Epidermal melanocyte (primary cell): ENCODE measurements at regions not wholly inside any gene's neighbourhood (a gene's known extent, or its start where the extent isn't known, plus 50 kb on each side); places are given as distances from the start of the nearest gene placed in this dataset.
"Not testable (repeated sequence)": the region's sequence is repeated elsewhere in the genome, so short reads cannot be mapped to it uniquely, and the experiment has no call there.

Source experiments
- DNase-seq: peaks from one replicate; pipeline ENCODE4 v3.0.0; 2011; ENCODE audit warnings: low spot score; ENCODE audit not compliant: insufficient read length

DNA sequence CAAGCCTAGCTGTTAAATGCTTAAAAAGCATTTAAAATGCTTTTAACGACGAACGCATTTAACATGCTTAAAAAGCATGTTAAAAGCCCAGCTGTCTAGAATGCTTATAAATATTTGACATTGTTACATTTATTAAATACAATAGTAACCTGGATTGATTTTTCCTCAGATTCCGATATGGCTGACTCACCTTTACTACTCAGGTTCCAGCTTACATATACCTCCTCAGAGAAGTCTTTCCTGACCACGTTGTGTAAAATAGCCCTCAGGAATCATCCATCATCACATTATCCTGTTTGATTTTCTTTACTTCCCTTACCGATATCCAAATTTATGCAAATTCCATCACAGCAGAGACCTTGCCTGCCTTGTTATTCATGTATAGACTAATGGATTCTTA is 51.4 kb downstream of the SLC41A2 start:
- DNase-seq: no peak

DNA sequence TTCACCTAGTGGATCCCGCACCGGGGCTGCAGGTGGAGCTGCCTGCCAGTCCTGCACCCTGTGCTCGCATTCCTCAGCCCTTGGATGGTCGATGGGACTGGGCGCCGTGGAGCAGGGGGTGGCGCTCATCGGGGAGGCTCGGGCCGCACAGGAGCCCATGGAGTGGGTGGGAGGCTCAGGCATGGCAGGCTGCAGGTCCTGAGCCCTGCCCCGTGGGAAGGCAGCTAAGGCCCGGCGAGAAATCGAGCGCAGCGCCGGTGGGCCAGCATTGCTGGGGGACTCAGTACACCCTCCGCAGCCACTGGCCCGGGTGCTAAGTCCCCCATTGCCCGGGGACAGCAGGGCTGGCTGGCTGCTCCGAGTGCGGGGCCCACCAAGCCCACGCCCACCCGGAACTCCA is 52.6 kb downstream of the SLC41A2 start:
- DNase-seq: not testable (repeated sequence)

- DNase-seq: no peak
These were observed 54.3 kb downstream of the SLC41A2 start for GRCh38 chr12:104903648-104904423.

GRCh38 chr12:104902125-104902524 is 56.0 kb downstream of the SLC41A2 start:
- no peak for DNase-seq

- DNase-seq: no peak
These were observed 61.4 kb downstream of the SLC41A2 start for GRCh38 chr12:104896710-104897109.

- DNase-seq: no peak
These were observed 61.9 kb downstream of the SLC41A2 start for GRCh38 chr12:104896146-104896545.

DNA sequence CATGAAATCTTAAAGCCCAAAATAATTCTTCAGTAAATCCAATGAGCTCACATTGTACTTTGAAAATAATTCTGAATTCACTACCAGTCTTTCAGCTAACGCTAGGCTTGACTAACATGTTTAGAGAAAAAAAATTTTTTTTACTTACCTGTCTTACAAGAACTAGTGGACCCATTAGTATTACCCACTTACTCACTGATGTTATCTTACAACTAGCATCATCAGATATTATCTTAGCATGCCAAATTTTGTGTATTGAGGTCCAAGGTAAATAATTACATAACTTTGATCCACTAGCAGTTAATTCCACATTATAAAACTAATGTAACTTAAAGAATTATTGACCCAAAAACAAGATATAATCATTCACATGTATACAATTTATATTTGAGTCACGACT is 62.7 kb downstream of the SLC41A2 start:
- DNase-seq: no peak

DNA sequence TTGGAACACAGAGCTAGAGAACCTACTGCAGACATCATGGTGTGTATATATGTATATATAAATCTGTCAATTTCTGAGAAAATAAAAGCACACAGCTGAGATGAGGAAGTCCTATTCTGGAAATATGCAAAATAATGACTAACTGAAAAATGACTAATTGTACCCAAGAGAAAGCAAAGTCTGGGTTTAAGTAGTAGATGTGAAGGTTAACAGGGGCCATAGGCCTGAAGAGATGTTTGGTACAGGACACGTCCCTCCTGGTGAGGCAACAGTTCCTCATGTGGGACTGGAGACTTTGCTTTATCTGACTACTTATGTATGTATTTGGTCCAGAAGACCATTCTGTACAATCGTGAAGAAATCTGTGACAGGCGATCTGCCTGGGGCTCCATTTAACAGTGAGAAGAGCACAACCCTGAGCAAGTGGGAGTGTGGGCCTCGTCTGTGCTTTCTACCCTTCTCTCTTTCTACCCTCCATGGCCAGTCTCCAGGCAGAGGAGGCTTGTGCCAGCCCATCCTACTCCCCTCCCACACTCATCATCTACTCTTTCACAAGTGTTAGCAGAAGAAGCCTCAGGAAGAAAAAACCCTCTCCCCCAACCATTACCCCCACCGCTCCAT is 67.5 kb downstream of the SLC41A2 start:
- no peak for DNase-seq

DNA sequence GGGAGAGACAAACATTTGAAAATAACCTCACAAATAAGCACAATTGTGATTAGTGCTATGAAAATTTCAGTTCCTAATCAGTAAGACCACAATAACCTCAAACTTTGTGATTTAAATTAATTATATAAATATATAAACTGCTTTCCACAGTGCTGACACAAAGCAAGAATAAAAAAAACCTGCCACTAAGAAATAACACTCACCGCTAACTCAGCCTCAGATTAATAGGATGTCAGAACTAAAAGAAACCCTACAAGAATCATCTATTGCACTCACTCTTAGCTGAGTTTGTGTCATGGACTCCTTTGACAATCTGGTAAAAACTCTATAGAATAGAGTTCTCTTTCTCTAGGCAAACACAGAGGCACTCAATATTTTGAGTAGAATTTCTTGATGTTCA is 68.4 kb downstream of the SLC41A2 start:
- DNase-seq: no peak

DNA sequence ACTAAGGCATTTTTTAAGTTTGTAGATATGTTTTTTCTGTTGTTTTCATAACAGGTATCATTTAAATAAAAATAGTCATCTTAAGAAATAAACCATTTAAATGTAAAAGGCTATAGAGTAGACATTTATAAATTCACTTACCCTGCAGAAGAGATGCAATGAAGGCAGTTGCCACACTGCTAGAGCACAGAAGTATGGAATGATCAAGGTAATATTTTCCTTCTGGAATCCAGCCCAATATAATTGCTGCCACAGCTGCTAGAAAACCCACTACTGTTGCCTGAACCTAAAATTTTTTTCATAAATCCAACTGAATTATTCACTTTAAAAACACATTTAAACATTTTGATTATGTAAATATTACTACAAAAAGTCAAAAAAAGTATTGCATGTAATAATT is 69.2 kb downstream of the SLC41A2 start:
- no peak for DNase-seq

DNA sequence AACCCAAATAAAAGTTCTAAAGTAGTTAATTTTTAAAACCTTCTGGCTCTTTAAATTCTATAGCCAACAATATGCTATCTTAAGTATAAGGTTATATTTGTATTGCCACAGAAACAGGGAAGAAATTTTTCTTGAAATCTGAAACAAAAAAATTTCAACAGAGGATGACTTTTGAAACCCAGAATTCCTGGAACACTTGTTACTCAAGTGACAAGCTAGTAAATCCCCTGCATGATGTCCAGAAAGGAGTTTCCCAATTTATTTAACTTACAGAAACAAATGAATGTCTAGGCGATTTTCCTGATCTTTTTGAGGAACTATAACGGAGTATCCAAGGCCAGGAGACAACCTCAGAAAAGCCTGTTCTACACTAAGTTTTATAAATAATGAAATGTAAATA is 69.6 kb downstream of the SLC41A2 start:
- DNase-seq: no peak

DNA sequence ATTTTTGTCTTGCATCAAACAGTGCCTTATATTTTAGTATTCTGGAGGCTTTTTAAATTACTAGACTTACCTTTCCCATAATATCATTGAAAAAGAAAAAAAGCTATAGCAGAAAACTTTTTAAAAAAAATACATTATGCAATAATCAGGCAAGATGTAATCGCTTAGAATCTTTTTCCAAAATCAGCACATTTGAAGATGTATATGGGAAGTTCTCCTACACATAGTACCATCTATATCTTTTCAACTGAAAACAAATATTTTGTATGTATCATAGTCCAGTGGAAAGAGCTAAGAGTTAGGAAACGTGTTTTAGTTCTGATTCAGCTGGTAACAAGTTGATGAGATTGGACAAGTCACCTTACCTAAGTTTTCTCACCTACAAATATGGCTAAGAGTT is 70.6 kb downstream of the SLC41A2 start:
- no peak for DNase-seq

DNA sequence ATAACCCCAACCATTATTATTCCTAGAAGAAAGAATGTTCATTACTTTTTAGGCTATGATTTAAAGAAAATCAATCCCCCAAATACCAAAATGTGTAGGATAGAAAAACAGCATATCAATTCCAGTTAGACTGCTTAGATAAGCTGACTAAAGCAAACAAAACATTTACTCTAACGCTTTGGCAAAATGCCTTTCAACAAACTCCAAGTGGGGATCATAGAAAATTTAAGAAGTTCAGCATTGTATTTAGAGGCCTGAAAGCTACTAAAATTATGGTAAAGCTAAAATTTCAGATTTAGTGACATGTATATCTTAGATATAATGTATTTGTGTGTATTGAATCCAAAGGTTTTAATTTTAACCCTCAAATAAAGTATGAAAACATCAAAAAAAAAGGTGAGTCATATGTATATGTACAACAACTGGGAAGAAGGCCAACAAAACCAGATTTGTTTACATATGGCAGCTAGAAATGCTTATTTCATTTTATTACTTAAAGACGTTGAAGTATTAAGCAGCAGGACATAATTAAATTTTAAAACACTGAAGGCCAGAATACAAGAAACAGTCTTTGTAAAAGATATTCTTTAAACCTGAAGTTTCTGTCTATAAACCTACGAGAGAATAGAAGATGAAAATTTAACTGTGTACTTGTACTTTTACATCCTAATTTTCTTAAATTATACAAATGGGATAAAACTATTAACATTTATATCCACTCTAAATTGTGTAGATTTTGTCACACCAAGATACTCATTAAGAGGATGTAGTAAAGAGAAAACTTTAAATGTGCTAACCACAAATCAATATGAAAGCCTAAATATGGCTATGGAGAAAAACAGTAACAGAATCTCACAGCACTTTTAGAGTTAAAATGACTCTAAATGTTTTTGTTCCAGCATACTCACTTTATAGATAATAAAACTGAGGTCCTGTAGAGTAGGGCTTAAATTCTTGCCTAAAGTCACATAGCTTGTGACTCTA is 71.4 kb downstream of the SLC41A2 start:
- DNase-seq: no peak

DNA sequence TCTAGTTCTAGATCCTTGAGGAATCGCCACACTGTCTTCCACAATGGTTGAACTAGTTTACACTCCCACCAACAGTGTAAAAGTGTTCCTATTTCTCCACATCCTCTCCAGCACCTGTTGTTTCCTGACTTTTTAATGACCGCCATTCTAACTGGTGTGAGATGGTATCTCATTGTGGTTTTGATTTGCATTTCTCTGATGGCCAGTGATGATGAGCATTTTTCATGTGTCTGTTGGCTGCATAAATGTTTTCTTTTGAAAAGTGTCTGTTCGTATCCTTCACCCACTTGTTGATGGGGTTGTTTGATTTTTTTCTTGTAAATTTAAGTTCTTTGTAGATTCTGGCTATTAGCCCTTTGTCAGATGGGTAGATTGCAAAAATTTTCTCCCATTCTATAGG is 79.2 kb downstream of the SLC41A2 start:
- DNase-seq: not testable (repeated sequence)

DNA sequence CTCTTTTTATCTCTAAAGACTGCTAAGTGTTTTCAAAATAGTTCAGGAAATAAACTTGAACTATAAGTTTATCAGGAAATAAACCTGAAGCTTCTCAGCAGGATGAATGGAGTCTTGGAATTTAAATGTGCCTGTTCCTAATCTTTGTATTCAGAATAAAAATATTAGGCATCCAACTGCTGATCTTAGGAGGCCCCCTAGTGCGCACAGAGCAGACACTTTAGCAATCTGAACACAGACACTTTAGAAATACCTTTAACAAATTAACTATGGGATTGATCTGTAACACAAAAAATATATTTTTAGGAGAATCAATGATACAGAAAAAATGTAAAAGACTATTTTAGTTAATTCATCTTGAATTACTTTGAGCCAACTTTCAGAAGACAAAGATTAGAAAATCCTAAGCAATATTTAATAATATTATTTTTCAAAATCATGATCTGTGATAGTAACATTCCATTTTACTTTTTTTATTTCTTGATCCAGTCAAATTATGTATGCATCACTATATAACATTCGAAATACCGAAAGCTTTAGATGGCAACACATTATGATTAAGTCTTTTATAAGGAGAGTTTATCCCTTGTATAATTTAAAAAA is 80.9 kb downstream of the SLC41A2 start:
- peak; percentile 42 for DNase-seq

- DNase-seq: no peak
These were observed 84.7 kb downstream of the SLC41A2 start for GRCh38 chr12:104873374-104873773.

DNA sequence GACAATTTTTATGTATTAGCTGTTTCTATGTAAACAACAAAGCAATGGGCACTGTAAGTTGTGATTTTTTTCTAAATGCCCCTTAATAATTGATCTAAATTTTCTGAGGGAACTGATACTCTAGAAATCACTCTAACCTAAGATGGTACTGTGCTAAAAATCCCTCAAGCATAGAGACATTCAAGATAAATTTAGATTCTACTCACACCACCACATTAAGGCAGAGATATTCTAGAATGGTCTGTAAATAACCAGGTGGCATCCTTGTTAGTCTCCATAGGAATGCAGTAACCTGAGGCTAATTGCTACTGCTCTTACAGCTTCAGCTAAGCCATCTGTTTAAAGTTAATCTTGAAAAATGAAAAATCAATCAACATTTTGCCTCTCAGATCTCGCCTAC is 87.3 kb downstream of the SLC41A2 start:
- no peak for DNase-seq

- DNase-seq: no peak
These were observed 91.8 kb downstream of the SLC41A2 start for GRCh38 chr12:104866291-104866690.

GRCh38 chr12:104865080-104865479 is 93.0 kb downstream of the SLC41A2 start:
- no peak for DNase-seq

DNA sequence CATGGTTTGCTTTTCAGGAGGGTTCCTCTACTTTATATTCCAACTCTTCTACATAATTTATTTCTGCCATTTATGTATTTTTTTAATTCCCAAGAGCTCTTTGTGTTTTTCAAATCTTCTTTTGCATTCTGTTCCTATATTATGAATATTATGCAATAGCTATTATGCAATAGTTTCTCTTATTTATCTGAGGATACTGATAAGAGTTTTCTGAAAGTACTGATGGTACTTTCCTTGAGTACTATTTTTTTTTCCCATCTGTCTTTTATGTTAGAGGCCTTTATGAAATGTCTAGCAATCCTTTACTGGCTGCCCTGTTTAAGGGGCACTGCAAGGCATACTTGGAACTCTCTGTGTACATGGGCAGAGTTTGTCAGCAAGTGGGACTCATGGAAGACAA is 93.4 kb downstream of the SLC41A2 start:
- no peak for DNase-seq

DNA sequence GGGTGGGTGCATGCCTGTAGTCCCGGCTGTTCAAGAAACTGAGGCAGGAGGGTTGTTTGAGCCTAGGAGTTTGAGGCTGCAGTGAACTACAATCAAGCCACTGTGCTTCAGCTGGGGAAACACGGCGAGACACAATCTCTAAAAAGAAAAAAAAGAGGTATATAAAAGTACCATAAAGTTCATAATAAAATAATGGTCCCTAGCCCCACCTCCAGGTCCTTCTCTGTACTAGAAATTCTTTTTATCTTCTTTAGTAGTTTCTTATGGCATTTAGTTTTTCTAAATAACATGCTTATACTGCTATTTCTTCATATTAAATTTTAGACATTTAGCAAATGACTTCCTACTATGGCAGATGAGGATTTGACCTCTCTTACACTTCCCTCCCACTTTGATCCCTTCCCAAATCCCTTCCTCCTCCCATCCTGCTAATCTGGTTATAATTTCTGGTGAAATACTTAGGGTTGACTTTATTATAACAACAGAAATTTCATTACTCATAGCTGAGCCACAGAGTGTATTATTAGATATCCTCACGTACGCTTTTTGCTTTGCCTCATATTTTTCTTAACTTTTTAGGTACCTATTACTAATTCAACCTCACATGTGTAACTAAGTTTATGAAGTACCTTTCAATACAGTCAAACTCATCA is 94.7 kb downstream of the SLC41A2 start:
- no peak for DNase-seq
